K562 (cell line): ENCODE measurements at regions not wholly inside any gene's neighbourhood (a gene's known extent, or its start where the extent isn't known, plus 50 kb on each side); places are given as distances from the start of the nearest gene placed in this dataset.

ENCODE experiments used
- CTCF ChIP-seq, 3 experiments: IDR thresholded peaks in 2 of 3; conservative IDR thresholded peaks in 1 of 3; 2 replicates each; pipeline ENCODE4 v1.5.1; 2011 to 2012; ENCODE audit warnings: low read length in 3 of 3, mild to moderate bottlenecking in 3 of 3, control low read depth in 2 of 3, improper control_type of control experiment in 1 of 3, inconsistent platforms in 1 of 3, low read depth in 1 of 3, mixed read lengths in 1 of 3, moderate library complexity in 1 of 3; ENCODE audit not compliant: insufficient read depth in 2 of 3
- POLR2A ChIP-seq: fragments of 450-650 bp; conservative IDR thresholded peaks from 2 replicates; pipeline ENCODE4 v1.6.1; 2016
- TAF1 ChIP-seq: IDR thresholded peaks from 2 replicates; pipeline ENCODE4 v1.6.1; 2011; ENCODE audit warnings: mild to moderate bottlenecking, low read length, moderate library complexity; ENCODE audit not compliant: insufficient read depth, control insufficient read depth, severe bottlenecking; ENCODE audit errors: extremely low read depth
- TRIM25 ChIP-seq: fragments of 450-650 bp; IDR thresholded peaks from 2 replicates; pipeline ENCODE4 v1.7.0; 2016; ENCODE audit warnings: borderline replicate concordance
- ZNF318 ChIP-seq, 2 experiments: fragments of 450-650 bp; IDR thresholded peaks; 2 replicates each; pipeline ENCODE4 v1.6.1; 2016; ENCODE audit warnings: mild to moderate bottlenecking in 2 of 2, borderline replicate concordance in 1 of 2, low read depth in 1 of 2, moderate library complexity in 1 of 2
- ZZZ3 ChIP-seq: fragments of 450-650 bp; IDR thresholded peaks from 2 replicates; pipeline ENCODE4 v1.6.1; 2016; ENCODE audit warnings: antibody characterized with exemption, mild to moderate bottlenecking, moderate library complexity

DNA sequence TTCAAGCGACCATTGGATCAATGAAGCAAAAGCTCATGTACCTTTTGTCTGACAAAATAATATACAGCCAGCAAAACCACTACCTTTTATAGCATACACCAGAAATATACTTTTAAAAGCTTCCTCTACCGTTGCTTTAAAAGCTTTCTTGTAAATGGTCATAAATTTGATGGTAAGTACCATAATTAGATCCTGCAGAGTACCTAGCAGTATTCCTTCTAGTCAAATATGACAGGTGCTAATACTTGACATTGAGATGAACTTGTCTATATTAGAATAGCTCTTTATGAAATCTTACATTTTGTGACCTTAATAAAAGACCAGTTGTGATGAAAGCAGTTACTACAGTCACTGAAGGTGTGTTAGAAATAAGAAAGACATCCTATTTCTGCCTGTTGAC lies 340.5 kb upstream of the ANO3 start:
- TF ChIP-seq TRIM25 = no peak
- TF ChIP-seq CTCF (IDR thresholded peaks at IDR 0.05 in 2 of 3, conservative IDR thresholded peaks at IDR 0.05 in 1 of 3; ENCODE audit: insufficient read depth in 2 of 3, low read depth in 1 of 3, low read length in 3 of 3) = no peak
- TF ChIP-seq TAF1 = no peak
- TF ChIP-seq POLR2A = no peak
- TF ChIP-seq ZNF318 (IDR thresholded peaks at IDR 0.05; ENCODE audit: borderline replicate concordance in 1 of 2, low read depth in 1 of 2) = no peak
- TF ChIP-seq ZZZ3 = no peak
